ENCODE measurements at regions not wholly inside any gene's neighbourhood (a gene's known extent, or its start where the extent isn't known, plus 50 kb on each side); places are given as distances from the start of the nearest gene placed in this dataset.
"Not testable (repeated sequence)": the region's sequence is repeated elsewhere in the genome, so short reads cannot be mapped to it uniquely, and the experiment has no call there.

DNA sequence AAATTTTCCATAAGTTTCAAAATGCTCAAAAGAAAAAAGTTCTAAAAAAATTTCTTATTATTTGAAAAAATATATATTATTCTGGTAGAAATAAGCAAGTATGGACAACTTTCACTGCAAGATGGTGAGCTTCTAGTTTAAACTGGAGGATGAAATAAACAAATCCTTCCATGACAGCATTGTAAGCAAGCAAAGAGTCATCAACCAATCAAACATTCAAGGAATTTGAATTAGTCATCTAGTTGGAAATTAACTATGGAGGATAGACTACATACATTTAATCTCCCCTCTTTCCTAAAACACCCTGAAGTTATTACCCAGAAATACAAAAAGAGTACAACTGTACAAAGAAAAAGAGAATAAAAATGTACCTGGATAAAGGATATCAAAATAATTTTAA is 51.0 kb upstream of the IRX5 start:
- peak; percentile 2 for DNase-seq (ENCODE audit: low read depth)

DNA sequence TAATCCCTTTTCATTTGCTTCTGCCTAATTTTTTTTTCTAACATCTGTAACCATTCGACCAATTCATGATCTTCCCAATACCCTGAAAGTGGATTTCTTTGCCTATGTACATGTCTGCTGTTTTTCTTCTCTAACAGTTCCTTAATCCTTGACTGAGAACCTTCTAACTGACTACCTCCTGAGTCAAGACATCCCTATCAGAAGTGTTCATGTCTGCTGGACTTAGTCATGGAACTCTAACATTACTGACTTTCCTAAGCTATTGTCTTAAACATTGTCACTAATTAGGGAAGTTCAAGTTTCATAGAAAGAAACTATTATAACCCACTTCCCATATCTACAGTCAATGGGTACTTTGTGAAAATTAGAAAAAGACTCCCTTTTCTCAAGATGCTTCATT is 52.4 kb upstream of the IRX5 start:
- DNase-seq (ENCODE audit: low read depth), result no peak

DNA sequence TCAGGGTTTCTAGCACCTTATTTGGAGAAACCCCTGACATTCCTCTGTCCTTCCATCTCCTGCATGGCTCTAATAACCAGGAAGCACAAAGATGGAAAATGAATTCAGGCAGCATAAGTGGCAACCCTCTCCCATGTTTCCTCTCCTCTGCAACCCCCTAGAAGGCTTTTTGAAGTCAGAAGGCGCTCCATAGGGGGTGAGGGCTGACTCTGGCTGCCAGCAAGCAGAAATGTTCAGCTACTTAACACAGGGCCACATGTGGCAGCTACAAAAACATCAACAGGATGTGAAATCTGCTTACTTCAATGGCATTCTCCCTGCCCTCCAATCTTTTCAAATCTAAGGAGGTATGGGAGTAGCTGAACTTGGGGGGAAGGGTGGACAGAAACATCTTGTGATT is 55.2 kb upstream of the IRX5 start:
- no peak for DNase-seq (ENCODE audit: low read depth)

DNA sequence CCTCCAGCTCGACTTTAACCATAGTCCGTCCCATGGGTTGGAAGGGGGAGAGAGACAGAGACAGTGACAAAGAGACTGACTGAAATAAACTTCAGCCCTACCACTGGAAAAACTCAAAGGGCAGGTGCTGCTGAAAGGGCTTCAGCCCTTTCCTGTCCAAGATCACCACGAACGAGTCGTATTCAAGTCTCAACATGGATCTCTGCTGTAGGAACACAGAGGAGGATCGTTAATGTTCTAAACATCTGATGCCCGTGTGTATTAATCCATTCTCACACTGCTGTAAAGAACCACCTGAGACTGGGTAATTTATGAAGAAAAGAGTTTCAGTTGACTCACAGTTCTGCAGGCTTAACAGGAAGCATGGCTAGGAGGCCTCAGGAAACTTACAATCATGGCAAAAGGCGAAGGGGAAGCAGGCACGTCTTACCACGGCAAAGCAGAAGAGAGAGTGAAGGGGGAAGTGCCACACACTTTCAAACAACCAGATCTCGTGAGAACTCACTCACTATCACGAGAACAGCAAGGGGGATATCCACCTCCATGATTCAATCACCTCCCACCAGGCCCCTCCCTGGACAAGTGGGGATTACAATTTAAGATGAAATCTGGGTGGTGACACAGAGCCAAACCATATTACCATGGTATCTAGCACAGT is 56.8 kb upstream of the IRX5 start:
- DNase-seq (ENCODE audit: low read depth), result not testable (repeated sequence)

DNA sequence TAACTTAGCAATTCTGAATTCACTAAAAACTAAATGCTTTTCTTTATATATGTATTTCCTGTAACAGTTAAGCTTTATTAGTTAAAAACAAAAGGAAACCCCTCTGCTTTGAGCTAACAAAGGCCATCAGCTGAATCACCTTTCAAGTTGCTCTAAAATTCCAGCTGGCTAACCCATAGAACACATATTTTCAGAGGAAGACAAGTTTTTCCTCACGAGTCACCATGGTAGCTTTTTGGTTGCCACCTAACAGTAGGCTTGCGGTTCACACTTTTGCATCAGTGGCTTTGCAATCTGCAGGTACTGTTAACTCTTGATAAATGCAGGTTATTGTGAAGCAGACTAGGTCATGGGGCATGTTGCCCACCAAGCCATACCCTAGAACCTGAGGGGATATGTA is 57.6 kb upstream of the IRX5 start:
- DNase-seq (ENCODE audit: low read depth), result no peak

DNA sequence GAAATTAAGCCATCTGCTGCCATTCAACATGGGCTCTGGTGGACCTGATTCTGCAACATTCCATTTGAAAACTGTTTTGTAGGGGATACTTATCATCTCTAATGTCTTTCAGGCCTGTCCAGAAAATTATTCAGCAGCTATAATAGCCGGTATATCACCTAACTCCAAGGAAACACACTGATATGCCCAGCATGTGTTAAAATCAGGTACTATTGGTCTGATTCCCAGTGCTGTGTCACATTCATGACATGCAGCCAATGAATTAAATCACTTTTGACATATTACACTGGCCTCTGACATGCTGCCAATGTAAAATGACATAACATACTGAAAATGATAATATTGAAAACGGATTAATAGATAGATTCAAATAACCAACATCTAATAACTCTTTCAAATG is 60.5 kb upstream of the IRX5 start:
- no peak for DNase-seq (ENCODE audit: low read depth)

DNA sequence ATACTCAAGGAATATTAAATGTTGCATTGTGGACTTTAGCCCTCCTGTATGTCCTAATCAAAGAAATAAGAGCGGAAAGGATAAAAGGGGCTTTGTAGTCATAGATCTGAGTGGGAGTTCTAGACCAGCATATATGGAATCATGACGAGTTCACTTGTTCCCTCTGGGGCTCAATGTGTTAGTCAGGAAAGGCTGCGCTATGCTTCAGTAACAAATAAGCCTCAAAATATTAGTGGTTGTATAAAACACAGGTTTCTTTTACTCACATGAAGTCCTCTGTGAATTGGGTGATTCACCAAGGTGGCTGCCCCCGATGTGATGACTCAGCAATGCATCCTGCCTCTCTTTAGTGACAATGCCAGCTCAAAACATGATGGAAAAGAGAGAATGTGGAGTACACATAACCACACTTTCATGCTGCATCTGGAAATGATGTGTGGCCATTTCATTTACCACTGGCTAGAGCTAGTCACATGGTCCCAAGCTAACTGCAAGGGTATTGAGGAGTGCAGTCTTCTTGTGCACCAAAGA is 63.3 kb upstream of the IRX5 start:
- no peak for DNase-seq (ENCODE audit: low read depth)

DNA sequence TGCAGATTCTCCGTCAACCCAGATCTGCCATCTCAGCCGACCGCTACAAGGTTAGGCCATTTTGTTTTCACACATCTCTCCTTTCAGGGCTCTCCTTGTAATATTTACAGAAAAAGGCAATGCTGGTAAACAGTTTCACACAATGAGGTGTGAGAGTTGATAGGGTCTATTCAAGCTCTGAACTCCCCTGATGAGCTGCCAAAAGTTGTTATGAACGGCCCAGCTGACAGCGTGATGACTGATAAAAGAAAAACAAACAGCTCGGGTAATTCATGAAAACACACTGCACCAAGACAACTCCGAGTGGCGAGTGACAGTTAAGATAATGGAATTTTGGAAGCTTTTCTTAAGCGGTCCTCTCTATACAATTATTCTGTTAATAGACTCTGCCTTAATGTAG is 68.1 kb upstream of the IRX5 start:
- no peak for DNase-seq (ENCODE audit: low read depth)

DNA sequence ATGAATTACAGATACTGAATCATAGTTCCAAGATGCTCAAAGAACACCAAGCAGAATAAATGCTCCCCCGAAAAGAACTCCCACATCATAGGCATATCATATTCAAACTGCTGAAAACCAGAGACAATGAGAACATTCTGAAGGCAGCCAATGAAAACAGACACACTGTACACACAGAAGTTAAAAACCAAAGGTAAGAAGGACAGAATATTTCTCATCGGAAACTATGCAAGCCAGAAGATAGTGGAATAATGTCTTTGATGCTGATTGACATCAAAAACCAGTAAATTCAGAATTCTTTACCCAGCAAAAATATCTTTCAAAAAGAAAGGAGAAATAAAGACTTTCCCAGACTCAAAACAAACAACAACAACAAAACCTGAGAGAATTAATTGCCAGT is 73.8 kb upstream of the IRX5 start:
- DNase-seq (ENCODE audit: low read depth), result no peak

DNA sequence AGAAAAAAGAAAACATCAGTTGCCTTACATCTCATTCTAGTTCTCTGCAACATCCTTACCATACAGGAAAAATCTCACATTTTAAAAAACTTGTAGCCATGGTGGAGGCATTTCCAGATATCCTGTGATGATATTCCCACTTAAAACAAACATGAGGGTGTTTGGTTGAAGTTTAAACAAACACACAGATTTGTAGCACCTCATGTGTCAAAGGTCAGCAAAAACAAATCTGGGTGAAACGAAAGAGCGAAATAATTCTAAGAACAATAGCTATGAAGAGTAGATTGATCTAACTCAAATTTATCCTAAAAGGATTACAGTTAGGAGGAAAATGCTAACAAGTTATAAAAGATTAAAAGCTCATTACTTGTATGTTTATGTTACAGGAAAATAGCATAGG is 83.1 kb upstream of the IRX5 start:
- no peak for DNase-seq (ENCODE audit: low read depth)

DNA sequence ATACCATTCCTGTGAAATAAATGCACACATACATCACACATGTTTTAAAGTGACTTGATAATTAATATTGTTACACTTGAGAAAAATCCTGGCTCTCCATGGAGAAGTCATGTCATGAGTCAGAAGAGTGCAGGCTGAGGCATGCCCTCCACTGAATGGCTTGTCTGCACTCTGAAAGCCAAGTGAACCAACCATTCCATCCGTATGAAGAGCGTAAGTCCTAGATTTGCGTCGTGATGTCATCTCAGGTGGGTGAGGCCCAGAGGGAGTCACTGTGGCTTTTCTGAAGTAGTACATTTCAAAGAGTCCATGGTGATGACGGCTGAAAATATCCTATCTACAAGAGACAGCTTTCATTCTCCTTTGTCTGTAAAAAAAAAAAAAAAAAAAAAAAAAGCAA is 83.5 kb upstream of the IRX5 start:
- no peak for DNase-seq (ENCODE audit: low read depth)

DNA sequence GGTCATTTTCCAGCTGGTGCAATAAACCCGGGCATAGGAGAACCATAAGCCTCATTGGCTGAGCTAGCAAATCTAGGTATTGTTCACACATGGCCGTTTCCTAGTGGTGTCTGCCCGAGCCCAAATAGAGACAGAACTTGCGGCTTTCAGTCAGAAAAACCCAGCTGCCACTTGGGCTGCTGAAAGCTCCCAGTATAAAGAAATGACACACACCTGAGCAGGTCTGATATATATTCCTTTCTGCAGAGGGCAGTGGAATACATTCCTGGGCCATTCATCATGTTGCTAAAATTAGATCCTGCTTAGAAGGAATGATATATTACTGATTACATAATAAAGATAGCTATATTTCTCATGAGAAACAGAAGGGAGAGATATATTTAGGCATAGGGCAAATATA is 83.9 kb upstream of the IRX5 start:
- peak; percentile 1 for DNase-seq (ENCODE audit: low read depth)

DNA sequence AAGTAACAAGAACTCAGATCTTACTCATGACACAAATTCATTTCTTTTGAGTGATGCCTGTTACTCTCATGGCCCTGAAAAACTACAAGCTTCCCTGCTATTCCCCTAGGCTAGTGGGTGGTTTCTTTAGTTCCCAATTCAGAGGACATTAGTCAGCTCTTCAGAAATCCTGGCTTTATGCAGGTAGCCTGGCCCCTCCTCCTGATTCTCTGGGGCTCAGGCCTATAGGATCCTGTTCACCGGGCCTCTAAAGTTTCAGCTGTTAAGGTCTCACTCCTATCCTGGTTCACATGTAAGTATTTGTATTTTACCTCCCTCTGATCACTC is 87.3 kb upstream of the IRX5 start:
- no peak for DNase-seq (ENCODE audit: low read depth)

DNA sequence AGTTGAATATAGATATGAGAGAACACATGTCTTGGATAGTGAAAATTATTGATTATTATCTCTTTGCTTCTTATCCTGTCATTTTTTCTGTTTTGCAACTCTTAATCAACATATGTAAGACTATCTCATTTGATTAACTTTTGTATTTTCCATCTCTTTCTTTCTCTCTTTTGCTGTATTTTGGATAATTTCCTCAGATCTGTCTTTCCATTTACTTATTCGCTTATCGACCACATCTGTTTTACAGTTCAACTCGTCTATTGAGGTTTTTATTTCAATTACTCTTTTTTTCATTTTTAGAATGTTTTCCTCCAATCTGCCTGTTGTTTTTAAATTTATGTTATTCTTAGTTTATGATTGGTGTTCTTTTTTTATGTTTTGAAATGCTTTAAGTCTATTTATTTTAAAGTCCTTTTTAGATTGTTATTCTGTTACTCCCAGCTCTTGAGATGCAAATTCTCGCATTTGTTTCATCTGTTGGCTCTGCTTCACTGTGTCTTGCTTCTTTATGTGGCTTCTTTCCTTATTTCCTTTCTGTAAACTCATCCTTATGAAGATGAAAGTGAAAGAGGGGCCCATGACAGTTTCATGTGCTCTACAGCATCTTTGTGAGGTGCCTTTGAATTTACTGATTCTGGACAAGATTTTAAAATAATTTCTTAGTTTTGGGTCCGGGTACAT is 87.8 kb upstream of the IRX5 start:
- DNase-seq (ENCODE audit: low read depth), result no peak

DNA sequence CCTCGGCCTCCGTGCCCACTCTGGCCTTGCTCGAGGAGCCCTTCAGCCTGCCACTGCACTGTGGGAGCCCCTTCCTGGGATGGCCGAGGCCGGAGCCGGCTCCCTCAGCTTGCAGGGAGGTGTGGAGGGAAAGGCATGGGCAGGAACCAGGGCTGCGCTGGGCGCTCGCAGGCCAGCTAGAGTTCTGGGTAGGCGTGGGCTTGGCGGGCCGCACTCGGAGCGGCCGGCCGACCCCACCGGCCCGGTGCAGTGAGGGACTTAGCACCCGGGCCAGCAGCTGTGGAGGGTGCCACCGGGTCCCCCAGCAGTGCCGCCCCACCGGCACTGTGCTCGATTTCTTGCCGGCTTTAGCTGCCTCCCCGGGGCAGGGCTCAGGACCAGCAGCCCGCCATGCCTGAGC is 101.0 kb upstream of the IRX5 start:
- DNase-seq (ENCODE audit: low read depth), result no peak

DNA sequence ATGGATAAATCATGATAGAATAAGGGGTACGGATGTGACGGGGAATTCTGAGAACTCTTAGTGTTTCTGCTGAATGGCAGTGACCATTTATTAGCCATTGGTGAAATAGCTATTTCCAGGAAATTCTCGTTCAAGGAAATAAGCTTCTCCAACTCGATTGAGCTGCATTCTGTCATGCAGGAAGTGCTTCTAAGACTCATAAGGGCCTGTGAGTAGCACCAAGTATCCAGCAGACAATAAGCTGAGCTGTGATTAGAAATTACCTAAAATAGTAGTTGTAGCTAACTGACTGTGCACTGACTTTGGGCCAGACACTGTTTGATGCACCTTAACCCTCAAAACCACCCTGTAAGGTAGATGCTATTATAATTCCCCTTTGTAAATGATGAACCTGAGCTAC is 107.8 kb upstream of the IRX5 start:
- no peak for DNase-seq (ENCODE audit: low read depth)

DNA sequence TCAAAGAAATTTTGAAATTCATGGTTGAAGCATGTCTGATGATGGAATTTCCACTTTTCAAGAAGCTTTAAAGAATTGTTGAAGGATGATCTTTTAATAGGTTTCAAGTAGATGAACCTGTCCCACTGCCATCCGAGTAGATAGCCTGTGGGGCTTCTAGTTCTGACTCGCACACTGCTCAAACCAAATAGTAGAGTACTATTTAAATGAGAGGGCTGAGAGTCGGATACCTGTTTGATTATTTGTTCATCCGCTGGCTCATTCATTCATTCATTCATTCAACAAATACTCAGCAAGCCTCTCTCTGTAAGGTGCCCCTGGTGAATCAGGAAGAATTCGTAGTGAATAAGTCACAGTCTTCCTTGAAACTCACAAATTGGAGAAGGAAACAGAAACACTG is 108.2 kb upstream of the IRX5 start:
- DNase-seq (ENCODE audit: low read depth), result no peak

DNA sequence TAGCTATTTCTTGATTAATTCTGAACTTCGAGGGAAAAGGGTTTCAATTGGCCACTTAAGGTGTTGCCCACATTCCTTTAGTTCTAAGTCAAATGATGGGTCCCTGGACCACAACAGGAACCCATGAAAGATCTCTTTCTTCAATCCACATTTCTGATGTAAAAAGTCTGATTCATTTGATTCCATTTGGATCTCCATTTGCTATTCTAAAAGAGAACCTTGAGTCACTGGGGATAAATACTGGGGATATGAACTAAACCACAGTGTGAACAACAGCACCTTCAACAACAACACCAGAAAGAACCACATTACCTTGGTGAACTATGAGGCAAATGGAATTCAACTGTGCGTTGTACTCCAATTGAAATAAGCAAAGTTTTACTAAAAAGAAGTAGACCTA is 108.9 kb upstream of the IRX5 start:
- DNase-seq (ENCODE audit: low read depth), result no peak

DNA sequence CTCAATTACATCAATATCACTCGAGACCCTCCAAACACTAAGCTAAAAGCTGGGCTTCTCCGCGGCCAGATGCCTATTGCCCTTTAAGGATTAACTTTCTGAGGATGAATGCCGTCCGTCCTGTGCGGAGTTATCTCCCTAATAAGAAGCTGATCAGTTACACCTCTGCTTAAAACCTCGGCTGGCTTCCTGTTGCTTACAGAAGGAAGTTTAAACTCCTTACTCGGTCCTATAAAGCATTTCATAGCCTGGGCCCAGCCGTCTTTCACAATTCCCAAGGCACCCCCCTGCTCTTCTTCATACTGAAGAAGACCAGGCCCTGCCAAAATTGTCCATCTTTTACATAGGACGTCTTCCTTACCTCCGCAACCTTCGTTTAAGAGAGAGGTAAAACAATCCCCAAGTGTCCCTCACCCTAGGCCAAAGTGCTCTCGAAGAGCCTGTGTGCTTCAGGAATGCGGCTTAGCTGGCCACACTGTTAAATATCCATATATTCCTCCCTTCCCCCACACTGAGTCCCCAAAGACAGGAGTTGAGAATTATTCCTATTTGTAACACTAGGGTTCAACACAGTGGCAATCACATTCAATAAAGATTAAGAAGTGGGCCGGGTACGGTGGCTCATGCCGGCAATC is 112.6 kb upstream of the IRX5 start:
- DNase-seq (ENCODE audit: low read depth), result no peak

DNA sequence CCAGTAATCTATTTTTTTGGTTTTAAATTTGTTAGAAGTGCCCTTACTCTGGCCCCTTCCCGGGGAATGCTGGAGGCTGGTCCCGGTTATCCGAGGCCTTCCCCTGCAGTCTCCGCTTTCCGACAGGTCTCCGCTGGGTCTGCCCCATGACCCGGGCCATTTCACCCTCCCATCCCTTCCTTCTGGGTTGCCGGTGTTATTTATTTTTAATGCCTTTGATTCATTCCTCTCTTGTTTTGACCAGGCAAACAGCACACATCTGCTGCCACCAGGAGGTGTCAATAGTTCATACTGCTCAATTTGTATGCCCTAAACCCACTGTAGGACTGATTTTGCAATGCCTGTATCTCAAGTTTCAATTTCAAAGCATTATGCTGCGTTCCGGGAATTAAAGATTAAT is 113.2 kb upstream of the IRX5 start:
- peak; percentile 3 for DNase-seq (ENCODE audit: low read depth)

DNA sequence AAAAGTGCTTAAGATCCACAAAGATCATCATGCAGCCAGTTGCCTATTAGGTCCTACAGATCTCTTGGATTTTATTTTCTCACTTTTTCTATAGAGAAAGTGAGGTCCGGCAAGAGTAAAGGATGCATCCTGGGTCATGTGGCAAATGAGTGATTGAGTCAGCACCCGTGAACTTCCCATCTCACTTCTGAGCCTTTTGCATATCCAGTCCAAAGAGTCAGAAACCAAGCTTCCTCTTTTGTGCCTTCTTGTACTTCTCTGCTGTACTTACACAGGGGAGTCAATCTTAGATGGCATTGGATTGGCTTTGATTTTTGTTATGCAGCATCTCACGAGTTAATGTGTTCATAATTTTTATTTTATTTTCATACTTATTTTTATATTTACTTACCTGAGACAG is 114.2 kb upstream of the IRX5 start:
- DNase-seq (ENCODE audit: low read depth), result no peak

DNA sequence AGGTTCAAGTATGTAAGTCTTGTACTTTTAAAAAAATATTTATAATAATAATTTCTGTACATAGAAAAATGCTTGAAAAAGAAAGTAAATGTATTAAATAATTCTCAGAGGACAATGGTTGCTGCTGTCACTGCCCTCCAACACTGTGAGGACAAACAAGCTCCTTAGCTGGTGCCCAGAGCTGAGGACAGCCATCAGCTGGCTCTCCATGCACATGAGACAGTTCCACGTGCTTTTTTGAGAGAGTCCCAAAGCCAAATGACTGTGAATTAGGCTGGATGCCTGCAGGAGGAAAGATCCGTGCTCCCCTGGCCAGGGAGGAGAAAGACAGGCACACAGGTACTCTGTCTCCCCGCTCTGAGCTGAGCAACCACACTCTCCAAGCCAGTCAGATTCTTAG is 115.5 kb upstream of the IRX5 start:
- DNase-seq (ENCODE audit: low read depth), result no peak

DNA sequence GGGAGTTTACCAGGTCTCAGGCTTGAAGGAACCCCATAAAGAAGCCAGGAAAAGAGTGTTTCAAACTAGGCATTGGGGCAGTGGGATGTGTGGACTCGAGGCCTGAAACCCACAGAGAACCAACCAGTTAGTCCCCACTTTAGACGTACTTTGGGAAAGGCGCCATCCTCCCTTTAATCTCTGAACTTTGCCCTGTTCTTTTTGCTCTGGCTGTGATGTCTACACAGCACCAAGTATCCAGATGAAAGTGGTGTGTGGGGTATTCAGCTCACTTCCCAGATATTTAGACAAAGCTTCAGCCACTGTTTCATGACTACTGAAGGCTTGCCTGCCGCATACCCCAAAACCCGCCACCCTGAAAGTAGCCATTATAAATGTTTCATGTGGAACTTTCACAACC is 116.9 kb upstream of the IRX5 start:
- no peak for DNase-seq (ENCODE audit: low read depth)

DNA sequence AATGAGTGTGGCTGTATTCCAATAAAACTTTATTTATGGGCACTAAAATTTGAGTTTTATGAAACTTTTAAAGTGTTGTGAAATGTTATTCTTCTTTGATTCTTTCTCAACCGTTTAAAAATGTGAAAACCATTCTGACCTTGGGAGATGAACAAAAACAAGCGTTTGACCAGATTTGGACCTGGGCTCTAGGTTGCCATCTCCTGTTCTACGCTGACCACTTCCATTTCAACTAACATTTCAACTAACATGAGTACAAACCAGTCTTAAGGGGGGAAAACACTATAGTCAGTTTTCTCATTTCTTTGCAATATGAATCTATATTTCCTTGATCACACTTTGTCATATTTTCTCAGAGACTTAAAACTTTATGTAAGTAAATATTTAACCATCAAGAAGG is 118.4 kb upstream of the IRX5 start:
- DNase-seq (ENCODE audit: low read depth), result no peak

Measured in iris pigment epithelial cell (primary cell).